Stimulated activated CD4-positive, alpha-beta T cell treated with anti-CD3 and anti-CD28 coated beads, Interleukin-4, amount 100 ng/mL, for 1 hour (primary cell): ENCODE measurements at regions not wholly inside any gene's neighbourhood (a gene's known extent, or its start where the extent isn't known, plus 50 kb on each side); places are given as distances from the start of the nearest gene placed in this dataset.
A peak's percentile ranks its signal among the peaks of the same experiment; 100 is the strongest.
"Not testable (repeated sequence)": the region's sequence is repeated elsewhere in the genome, so short reads cannot be mapped to it uniquely, and the experiment has no call there.

Experiments
- DNase-seq: peaks from one replicate; pipeline ENCODE4 v3.0.0-alpha.2; 2020

DNA sequence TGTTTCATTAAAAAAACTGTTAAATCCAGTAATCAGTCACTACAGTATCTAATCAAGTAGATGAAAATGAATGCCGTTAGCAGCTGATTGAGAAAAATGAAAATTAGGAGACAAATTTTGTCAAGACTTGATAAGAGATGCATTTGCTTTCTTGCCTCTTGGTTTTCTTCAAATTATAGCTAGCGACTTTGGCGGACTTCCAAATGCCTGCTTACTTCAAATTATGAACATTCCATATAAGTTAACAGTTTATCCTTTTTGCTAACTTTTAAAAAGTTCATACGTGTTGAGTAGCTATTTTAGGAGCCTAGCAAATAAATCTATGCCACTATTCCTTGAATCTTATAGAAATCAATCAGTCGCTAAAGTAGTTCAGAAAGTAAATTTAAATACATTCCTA, 58.8 kb downstream of the PPP4R3C start:
- no peak for DNase-seq

DNA sequence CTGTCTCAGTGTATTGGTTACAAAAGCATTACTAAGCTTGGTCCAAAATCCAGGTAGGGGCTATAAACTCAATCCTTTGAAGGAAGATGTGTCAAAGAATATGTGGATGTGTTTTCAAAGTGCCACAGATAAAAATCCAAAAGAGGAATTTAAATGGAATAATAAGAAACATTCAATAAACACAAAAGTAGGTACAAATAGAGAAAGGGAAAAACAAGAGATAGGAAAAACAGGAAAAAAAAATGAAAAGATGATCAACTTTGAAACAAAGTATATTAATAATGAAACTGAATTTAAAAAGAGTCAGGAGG, 64.0 kb downstream of the PPP4R3C start:
- DNase-seq: no peak

DNA sequence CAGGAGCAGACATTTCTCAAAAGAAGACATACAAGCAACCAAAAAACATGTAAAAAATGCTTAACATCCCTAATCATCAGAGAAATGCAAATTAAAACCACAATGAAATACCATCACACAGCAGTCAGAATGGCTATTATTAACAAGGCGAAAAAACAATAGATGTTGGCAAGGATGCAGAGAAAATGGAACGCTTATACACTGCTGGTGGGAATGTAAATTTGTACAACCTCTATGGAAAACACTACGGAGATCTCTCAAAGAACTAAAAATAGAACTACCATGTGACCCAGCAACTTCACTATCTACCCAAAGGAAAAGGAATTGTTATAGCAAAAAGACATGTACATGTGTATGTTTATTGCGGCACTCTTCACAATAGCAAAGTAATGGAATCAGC, 71.5 kb downstream of the PPP4R3C start:
- no peak for DNase-seq

DNA sequence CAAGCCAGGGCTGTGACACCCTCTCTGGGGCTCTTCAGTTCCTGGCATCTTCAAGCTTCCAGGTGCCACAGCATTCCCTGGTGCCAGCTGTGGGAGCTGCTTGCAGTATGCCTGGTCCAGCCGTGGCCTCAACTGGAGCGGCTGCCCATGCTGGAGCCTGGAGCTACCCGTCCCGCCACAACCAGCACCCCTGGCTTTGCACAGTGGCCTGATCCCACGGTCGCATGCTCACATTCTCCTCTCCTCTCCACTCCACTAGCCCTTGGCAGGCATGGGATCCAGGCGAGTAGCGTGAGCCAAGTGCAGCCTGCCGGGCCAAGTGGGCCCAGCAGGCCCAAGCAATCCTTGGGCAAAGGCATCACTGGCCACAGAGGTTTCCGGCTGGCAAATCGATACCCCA, 81.7 kb downstream of the PPP4R3C start:
- no peak for DNase-seq

DNA sequence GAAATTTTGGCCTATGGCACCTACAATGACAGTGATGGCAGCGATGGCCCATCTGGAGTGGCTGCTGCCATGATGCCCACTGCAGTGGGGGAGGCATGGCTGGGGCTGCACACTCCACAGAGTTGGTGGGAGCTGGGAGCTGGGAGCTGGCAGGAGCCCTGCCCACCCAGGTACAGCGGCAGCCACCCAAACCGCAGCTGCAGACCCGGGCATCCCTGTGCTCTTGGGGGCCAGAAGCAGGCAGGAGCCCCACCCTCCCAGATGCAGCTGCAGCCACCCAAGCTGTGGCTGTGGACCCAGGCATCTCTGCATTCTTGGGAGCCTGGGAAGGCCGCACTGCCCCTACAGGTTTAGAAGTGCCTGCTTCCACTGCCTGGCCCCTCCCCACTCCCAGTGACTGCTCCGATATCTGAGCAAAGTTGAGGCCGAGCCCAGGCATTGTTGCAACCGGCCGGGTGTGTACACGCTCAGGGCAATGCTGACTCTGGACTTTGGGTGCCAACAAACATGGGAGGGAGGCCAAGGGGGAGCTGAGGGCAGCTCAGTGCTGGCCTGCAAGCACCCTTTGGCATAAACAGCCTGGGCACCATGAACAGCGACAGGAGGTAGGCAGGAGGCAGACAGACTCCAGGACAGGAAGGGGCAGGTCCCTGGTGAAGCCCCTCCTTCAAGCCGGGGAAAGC, 82.8 kb downstream of the PPP4R3C start:
- no peak for DNase-seq

DNA sequence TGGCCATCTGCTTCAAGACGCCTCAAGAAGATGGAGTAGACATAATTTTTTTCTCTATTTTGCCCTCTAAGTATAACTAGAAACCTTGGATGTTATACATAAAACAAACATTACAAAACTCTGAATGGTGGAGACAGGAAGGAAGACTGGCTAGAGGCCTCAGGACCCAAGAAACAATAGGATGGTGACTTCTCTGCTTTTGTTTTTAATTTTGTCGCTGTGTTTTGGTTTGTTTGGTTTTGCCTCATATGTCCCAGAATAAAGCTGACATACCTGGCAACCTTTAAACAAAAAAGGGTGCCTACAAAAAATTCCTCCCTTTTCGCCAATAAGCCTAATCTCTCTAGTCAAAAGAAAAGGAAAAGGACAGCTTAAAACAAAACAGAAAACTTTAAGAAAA, 109.1 kb downstream of the PPP4R3C start:
- no peak for DNase-seq

DNA sequence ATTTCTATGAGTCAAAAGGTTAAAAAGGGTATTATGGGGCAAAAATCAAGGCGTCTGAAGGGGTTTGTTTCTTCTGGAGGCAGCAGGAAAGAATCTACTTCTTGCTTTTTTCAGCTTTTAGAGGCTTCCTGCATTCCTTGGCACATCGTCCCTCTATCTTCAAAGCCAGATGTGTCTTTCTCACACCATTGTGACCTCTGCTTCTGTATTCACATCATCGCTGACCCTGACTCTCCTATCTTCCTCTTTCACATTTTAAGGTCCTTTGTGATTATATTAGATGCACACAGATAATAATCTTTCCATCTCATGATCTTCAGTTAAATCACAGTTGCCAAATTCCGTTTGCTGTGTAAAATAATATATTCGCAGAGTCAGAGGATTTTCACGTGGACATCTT, 112.7 kb downstream of the PPP4R3C start:
- DNase-seq: no peak

DNA sequence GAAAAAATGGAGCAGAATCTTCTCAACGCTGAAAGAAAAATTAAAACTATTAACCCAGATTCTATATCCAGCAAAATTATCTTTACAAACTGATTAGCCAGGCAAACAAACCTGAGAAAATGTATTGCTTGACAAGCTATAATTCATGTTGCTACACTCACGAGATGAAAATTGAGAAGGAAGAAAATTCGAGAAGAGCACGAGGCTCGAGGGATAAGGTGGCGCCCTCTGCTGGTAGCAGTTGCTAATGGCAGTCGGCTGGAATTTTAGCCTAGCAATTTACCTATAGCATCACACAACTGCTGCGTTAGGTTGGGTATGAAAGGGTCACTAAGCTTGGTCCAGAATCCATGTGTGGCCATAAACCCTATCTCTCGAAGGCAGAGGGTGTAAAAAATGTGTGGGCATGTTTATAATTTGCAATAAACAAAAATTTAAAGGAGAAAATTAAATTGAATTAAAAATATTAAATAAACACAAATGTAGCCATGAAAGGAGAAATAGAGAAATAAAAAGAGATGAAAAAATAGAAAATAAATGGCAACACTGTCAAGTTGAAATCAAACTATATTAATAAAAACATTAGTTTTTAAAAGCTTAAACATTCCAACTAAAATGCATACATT, 126.6 kb downstream of the PPP4R3C start:
- DNase-seq: peak; percentile 2

DNA sequence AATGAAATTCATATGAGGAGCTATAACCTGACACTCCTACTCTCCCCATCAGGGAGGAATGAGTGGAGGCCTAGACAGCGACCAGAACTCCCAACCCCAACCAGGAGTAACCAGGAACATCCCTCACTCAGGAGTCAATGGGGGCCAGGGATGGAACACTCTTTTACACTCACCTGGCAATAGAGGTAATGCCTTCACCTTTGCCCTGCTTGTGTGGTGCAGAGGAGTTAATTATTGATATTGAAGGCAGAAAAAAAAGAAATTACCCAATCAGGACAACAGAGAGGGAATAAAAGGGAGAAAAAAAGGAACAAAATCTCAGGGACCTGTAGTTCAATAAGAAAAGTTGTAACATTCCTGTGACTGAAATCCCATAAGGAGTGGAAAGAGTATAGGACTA, 141.5 kb downstream of the PPP4R3C start:
- no peak for DNase-seq

DNA sequence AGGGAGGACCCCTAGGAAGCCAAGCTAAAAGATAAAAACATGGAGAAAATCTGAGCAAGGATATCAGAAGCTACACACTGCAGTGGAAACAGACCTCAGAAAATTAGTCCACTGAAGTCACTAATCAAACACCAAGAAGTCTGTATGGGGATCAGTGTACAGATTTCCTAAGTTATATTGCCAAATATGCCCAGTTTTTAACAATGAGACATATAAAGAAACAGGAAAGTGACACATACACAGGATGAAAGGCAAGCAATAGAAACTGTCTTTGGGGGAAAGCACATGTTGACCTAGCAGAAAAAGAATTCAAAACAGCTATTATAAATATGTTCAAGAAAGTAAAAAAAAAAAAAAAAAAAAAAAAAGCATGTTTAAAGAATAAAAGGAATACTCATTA, 153.7 kb downstream of the PPP4R3C start:
- no peak for DNase-seq

DNA sequence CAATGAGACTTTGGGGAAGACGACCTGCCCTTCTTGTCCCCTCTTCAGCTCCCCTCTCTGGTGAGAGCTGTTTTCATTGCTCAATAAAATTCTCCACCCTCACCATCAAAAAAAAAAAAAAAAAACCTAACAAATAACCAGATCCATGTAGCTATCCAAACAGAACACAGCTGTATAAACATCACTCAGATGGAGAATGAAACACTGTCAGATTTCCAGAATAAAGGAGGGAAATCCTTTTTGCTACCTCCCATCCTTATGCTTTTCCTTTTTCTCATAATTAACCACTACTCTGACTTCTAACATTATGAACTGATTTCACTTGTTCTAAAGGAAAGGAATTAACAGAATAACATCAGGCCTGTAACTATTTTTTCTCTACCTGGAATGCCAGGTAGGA, 155.6 kb downstream of the PPP4R3C start:
- no peak for DNase-seq

DNA sequence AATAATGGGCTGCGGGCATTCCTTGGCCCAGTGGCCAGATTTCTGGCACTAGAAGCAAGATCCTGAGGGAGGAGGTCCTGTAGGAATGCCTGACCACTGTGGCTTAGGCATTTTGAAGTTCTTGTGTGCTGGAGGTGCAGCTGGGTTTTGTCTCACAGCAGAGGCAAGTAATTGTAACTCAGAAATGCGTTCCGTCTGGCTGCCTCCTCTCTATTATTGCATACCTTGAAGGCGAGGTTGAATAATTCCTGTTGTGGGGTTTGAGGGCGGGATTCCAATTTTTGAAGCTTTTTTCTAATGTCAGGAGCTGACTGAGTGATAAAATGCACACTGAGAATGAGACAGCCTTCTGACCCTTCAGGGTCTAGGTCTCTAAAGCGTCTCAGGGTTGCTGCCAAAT, 170.6 kb downstream of the PPP4R3C start:
- DNase-seq: not testable (repeated sequence)

DNA sequence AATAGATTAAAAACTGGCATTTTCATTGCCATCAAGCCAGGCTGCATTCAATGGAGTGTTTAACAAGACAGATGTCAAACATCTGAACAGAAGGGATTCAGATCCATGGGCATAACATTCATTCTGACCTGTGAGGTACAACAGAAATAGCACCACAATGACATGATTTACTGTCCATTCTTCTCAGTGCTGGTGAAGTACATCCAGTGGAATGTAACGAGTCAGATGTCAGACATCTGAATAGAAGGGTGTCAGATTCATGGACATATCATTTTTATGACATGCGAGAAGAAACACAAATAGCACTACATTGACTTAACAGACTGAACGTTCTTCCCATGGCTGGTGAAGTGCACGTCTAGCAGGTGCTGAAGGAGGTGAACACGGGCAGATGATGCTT, 186.4 kb downstream of the PPP4R3C start:
- no peak for DNase-seq

DNA sequence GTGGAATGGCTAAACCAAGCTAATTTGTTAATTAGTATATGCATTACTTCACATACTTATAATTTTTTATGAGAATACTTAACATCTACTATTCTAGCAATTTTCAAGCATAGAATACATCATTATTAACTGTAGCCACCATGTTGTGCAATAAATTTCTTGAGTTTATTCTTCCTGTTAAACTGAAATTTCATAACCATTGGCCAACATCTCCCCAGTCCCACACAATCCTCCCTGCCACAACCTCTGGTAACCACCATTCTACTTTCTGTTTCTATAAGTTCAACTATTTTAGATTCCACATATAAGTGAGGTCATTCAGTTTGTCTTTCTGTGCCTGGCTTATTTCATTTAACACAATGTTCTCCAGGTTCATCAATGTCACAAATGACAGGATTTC, 208.5 kb downstream of the PPP4R3C start:
- DNase-seq: no peak

DNA sequence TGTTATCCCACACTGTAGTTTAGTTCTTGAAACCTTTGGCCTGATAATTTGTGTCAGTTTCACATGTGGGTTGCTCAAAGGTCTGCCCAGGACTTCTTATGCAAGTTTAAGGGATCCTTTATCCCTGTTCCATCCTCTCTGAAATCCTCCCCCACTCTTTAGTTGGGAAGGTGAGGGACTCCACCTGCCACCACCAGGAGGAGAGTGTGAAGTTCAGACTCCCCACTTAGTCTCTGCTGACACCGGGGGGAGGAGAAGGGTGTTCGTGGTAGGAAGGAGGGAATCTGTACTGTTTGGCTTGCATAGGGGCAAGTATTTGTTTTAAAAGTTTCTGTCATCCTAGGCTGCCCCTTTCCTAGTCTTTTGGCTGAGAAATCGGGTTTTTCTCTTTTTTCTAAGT, 211.8 kb downstream of the PPP4R3C start:
- DNase-seq: no peak

DNA sequence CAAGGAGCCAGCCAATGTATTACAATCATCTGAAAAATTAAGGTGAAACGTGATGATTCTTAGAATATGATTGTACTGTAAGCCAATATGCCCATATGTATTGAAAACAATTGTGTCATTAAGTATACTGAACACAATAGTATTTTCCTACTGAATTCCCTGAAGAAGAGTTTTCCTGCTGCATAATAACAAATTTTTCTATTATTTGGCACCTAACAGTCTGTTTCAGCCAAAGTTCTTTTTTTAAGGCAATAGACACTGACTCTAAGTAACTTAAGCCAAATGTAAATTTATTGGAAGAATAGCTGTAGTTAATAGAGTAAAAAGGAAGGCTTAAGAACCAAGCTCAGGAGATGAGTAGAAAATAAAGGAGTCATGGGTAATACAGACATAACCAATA, 220.6 kb downstream of the PPP4R3C start:
- DNase-seq: no peak

DNA sequence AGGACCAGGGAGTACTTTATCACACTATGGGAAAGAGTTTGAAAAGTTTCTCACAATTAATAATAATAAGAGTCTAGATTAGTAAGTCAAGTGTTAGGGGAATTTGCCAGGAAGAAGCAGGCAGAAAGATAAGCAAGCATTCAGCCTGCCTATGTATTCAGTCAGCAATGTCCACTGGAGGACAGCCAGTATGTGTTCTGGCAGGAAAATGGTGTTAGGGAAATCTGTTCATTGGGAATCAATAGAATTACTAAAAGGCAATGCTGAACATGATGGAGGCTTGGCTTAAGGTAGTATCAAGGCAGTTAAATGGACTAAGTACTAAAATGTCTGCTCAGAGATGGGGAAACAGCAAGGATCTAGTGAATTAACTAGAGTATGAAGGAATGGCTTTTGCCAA, 221.2 kb downstream of the PPP4R3C start:
- DNase-seq: no peak

DNA sequence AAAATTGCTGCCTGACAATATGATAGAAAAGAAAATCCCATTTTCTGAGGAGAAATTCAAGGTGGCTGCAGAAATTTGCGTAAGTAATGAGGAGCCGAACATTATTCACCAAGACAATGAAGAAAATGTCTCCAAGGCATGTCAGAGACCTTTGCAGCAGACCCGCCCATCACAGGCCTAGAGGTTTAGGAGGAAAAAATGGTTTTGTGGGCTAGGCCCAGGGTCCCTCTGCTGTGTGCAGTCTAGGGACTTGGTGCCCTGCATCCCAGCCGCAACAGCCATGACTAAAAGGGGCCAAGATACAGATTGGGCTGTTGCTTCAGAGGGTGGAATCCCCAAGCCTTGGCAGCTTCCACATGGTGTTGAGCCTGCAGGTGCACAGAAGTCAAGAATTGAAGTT, 223.1 kb downstream of the PPP4R3C start:
- DNase-seq: not testable (repeated sequence)

DNA sequence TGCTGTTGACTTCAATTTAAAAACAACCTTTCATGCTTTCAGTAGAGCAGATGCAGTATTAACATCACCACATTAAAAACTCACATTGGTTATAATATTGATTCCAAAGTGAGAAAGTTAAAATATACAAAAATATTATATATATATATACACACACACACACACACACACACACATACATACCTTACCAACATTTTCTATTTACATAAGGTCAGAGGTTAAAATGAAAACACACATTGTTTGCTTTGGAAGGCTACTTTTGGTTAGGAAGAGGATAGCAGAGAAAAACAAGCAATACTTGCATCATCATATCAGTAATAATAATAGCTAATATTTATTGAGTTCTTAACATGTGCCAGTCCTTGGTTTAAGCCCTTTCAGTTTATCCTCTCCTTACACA, 226.5 kb downstream of the PPP4R3C start:
- no peak for DNase-seq

DNA sequence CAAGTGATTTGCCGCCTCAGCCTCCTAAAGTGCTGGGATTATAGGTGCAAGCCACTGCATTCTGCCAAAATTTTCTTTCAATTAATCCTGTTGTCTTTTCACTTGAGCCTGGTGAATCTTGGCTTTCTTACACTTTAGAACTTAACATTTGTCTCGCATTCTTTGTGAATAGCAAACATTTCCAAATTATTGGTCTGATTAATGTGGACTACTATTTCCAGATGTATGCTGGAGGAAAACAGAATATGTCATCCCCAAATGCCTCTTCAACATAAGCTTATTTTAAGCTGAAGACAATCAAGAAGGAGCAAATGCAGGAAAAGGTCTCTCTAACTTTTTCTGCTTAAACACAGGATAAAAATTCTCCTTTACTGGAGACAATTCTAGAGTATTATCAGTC, 233.4 kb downstream of the PPP4R3C start:
- no peak for DNase-seq

DNA sequence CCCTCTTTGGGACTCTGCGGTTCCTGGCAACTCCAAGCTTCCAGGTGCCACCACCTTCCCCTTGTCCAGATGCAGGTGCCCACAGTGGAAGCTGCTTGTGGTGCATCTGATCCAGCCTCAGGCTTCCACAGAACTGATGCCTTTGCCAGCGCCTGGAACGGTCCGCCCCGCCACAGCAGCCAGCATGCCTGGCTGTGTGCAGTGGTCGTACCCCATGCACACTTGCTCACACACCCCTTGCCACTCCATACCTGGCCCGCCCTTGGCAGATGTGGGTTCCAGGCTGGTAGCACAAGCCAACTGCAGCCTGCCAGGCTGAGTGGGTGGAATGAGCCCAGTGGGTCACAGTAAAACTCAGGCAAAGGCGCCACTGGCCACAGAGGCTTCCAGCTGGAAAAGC, 240.5 kb downstream of the PPP4R3C start:
- DNase-seq: no peak

DNA sequence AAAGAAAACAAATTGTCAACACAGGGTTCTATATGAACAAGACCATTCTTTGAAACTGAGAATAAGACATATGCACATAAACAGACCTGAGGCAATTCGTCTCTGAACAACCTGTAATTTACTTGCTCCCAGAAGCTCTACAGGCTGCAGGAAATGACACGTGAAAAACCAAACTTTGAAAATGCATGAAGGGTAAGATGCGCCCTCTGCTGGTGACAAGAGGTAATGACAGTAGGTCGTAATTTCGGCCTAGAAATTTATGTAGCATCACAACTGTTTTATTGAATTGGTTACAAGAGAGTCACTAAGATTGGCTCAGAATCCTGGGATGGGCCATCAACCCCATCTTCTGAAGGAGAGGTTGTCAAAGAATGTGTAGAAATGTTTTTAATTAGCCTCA, 276.5 kb downstream of the PPP4R3C start:
- DNase-seq: no peak

DNA sequence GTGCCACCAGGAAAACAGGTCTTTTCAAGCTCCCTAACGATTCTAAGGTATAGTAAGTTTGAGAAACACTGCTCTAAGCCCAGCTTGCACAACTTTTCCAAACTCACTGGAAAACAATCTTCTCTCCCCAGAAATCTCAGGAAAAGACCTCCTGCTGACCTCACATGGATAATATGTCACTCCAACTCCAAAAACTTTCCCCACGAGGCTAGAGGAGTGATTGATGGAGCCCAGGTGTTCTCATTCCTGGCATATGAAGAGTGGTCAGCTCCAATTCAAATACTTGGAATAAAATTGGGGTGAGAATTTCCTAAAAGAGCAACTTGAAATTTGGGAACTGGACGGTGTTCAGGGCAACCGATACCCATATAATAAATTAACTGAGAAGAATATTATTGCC, 299.9 kb downstream of the PPP4R3C start:
- no peak for DNase-seq

DNA sequence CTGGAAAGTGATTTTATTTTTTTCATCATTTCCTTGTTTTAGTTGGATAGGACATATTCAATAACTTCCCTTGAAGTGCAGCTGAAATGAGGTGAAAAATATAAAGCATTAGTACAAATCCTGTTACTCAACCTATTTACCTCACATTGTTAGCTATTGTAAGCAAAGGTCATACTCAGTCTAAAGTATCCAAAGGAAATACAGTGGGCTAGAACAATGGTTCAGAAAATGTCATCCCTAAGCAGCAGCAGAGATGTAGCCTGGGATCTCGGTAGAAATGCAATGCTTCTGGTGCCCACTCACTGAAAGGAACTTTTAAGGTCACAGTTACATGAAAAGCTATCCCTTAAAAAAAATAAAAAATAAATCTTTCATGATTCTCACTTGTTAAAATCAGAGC, 300.6 kb downstream of the PPP4R3C start:
- DNase-seq: no peak

DNA sequence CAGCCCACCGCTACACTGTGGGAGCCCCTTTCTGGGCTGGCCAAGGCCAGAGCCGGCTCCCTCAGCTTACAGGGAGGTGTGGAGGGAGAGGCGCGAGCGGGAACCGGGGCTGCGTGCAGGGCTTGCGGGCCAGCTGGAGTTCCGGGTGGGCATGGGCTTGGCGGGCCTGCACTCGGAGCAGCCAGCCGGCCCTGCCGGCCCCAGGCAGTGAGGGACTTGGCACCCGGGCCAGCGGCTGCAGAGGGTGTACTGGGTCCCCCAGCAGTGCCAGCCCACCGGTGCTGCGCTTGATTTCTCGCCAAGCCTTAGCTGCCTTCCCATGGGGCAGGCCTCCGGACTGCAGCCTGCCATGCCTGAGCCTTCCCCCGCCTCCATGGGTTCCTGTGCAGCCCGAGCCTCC, 306.2 kb downstream of the PPP4R3C start:
- not testable (repeated sequence) for DNase-seq
